GM18511 (cell line): ENCODE measurements at regions not wholly inside any gene's neighbourhood (a gene's known extent, or its start where the extent isn't known, plus 50 kb on each side); places are given as distances from the start of the nearest gene placed in this dataset.

ENCODE experiments used
- ATAC-seq: cut with Tn5 transposase; IDR thresholded peaks from one replicate; pipeline ENCODE4 v1.9.1; 2021; ENCODE audit warnings: mild to moderate bottlenecking, moderate library complexity; ENCODE audit not compliant: unreplicated experiment

- no peak for ATAC-seq
Measured at GRCh38 chr11:103530257-103530656, 421.0 kb downstream of the DYNC2H1 start.

- no peak for ATAC-seq
Measured at GRCh38 chr11:103532133-103532788, 423.0 kb downstream of the DYNC2H1 start.

DNA sequence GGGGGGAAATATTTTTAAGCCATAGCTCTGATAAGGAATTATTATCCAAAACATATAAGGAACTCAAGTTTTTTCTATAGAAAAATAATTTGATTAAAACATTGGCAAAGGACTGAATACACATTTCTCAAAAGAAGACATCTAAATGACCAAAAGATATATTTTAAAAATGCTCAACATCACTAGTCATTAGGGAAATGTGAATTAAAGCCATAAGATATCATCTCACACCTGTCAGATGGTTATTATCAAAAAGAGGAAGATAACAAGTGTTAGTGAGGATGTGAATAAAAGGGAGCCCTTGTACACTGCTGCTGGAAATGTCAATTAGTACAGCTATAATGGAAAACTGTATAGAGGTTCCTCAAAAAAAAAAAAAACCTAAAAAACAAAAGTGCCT, 425.0 kb downstream of the DYNC2H1 start:
- ATAC-seq = no peak

DNA sequence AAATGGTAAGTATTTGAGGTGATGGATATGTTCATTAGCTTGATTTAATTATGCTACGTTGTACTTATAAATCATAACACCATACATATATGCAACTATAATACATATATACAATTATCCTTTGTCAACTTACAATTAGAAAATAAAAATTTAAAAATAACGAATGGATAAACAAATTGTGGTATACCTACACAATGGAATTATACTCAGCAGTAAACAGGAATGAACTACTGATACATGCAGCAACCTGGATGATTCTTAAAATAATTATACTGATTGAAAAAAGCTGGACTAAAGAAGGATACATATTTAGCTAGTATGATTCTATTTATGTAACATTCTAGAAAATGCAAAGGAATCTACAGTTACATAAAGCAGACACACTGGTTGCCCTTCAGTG, 425.7 kb downstream of the DYNC2H1 start:
- ATAC-seq = no peak

DNA sequence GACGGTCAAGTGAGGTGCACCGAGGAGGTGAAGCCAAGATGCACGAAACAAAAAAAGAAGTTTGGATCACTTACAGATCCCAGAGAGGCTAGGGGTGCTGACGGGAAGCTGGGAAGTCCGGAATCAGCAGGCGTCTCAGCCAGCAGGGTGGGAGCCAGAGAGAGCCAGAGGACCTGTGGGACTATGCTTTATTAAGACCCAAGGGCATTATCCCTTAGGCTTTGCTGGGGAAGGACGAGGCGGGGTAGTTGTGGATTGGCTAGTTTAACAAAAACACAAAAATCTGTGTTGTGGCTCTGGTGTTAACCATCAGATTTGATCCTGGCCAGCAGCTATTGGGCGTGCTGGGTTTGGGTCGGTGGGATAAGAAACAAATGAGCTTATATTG, 427.1 kb downstream of the DYNC2H1 start:
- no peak for ATAC-seq

- no peak for ATAC-seq
Measured at GRCh38 chr11:103537904-103538502, 428.8 kb downstream of the DYNC2H1 start.

- no peak for ATAC-seq
Measured at GRCh38 chr11:103539166-103539565, 429.9 kb downstream of the DYNC2H1 start.

DNA sequence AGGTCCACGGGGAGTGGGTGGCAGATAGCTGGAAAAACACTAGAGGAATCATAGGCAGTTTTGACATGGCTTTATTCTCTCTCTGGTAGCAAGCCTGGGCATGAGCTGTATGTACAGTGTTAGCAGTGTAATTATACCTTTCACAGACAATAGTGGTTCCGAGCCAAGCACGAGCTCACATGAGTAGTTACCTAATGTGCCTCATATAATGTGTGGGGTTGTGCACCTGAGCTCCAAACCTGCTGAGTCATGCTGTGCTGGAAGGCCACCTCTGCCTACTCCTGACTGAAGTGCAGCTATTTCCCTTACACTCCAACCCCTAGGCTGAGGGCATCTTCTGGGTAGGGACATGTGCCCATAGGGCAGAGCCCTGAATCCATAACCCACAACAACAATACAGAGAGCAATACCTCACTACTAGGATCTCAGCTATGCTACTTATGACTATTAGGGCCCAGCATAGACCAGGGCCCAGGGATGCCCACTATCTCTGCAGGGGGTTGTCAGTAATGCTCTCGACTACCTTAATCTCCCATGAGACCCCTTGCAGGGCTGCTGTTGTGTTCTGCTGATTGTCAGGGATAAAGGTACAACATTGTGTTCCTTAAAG, 432.1 kb downstream of the DYNC2H1 start:
- ATAC-seq = no peak

GRCh38 chr11:103542851-103543250, 433.6 kb downstream of the DYNC2H1 start:
- no peak for ATAC-seq

DNA sequence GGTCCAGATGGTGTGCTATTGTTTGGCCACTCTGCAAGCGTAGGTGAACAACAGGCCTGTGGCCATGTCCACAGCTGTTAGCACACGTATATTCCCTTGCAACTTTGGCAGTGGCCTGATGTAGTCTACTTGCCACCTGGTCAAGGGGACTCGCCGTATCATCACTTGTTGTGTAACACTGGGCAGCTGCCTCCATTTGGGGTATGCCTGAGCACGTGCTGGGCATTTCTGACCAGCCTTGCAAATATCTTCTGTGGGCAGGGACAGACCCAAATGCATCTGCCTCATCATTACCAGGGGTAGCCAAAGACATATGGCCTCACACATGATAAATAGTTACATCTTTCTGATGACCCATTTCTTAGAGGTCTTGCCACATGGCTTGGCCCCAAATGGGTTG, 434.2 kb downstream of the DYNC2H1 start:
- ATAC-seq = no peak

DNA sequence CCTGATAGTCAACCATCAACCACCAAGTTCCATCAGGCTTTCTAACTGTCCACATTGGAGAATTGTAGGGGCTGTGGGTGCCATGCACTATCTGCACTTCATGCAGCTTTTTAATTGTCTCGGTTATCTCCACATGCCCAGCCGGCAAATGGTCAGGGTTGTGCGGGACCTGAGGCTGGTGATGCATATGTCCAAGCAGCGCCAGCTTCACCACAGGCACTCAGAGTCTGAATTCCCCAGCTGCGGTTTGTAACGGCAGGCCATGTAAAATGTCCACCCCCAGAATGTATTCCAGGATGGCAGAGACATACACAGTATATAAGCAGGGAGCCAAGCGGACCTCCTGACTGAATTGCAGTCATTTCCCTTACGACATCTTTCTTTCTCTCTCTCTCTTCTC, 435.6 kb downstream of the DYNC2H1 start:
- no peak for ATAC-seq

DNA sequence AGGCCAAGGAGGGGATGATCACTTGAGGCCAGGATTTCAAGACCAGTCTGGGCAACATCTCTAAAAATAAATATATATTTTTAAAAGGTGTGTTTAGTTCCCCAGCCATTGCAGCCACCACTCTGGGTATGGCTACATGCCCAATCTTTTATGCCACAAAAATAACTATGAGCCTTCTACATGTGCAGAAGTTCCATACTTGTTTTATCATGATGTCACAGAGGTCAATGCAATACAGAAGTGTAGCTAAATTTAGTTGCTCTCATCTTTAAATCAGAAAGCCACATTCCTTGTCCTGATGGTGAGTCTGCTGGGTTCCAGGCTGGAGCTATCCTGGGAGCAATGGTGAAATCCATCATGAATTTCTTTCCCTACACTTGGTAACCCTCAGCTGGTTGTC, 436.3 kb downstream of the DYNC2H1 start:
- no peak for ATAC-seq

- no peak for ATAC-seq
Measured at GRCh38 chr11:103546236-103546635, 437.0 kb downstream of the DYNC2H1 start.

GRCh38 chr11:103547024-103547423, 437.8 kb downstream of the DYNC2H1 start:
- ATAC-seq = no peak

DNA sequence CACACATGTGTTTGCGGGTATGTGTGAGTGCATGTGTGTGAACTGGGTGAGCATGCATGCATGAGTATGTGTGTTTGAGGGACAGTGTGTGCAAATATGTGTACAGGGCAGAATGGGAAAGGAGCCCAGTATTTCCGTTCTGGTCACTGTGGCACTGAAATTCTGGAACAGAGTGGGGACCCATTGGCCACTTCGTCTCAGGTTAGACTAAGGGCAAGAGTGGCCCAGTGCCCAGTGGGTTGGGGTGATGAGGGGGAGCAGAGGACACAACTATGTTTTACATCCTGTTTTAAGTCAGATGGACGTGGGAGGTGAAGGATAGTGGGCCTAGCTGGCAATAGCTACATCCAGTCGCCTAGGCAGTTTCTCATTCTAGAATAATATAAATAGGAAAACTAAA, 438.5 kb downstream of the DYNC2H1 start:
- ATAC-seq = no peak

- no peak for ATAC-seq
Measured at GRCh38 chr11:103548838-103549237, 439.6 kb downstream of the DYNC2H1 start.

GRCh38 chr11:103550811-103551210, 441.6 kb downstream of the DYNC2H1 start:
- ATAC-seq = no peak

- ATAC-seq = no peak
Measured at GRCh38 chr11:103552086-103552485, 442.9 kb downstream of the DYNC2H1 start.

GRCh38 chr11:103556171-103556570, 446.9 kb downstream of the DYNC2H1 start:
- no peak for ATAC-seq

GRCh38 chr11:103566116-103566515, 456.9 kb downstream of the DYNC2H1 start:
- ATAC-seq = no peak

DNA sequence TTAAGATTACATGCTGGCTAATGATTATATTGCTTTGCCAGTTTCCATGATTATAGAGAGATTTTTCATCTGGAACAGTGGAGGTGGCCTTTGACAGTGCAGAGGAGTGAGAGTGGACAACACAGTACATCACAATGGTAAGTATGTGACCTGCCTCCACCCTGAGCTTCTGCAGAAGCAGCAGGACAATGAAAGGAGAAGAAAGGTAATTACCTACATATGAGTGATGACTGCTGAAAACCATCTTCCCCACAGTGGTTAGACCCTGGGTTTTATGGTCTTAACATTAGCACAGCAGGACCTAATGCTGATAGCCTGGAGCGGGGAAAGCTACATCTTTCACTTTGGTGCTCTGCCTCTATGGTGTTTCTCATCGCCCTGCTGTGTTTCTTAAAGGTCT, 454.7 kb upstream of the DDI1 start:
- no peak for ATAC-seq

GRCh38 chr11:103582351-103582909, 454.0 kb upstream of the DDI1 start:
- no peak for ATAC-seq
